ENCODE measurements at regions not wholly inside any gene's neighbourhood (a gene's known extent, or its start where the extent isn't known, plus 50 kb on each side); places are given as distances from the start of the nearest gene placed in this dataset.

DNA sequence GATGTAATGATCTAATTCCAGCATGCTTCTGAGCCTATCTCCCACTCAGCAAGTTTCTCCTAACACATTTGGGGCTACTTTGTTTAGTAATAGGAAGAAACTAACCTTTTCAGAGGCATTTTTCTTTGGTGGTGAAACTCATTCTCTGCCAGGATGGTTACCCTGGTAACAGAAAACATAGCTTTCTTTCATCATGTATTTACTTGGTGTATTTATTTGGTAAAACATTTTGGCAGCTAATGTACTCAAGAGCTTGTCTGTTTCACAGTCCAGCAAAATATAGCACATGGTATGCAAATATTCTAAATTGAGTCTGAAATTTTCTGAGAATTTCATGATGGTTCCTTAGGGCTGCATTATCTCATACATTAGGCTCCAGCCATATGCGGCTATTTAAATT is 100.0 kb downstream of the SLC35B3 start:
- TF ChIP-seq, protein P1, sequence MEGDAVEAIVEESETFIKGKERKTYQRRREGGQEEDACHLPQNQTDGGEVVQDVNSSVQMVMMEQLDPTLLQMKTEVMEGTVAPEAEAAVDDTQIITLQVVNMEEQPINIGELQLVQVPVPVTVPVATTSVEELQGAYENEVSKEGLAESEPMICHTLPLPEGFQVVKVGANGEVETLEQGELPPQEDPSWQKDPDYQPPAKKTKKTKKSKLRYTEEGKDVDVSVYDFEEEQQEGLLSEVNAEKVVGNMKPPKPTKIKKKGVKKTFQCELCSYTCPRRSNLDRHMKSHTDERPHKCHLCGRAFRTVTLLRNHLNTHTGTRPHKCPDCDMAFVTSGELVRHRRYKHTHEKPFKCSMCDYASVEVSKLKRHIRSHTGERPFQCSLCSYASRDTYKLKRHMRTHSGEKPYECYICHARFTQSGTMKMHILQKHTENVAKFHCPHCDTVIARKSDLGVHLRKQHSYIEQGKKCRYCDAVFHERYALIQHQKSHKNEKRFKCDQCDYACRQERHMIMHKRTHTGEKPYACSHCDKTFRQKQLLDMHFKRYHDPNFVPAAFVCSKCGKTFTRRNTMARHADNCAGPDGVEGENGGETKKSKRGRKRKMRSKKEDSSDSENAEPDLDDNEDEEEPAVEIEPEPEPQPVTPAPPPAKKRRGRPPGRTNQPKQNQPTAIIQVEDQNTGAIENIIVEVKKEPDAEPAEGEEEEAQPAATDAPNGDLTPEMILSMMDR (IDR thresholded peaks at IDR 0.05): no peak
- TF ChIP-seq ZFX (IDR thresholded peaks at IDR 0.05; ENCODE audit: borderline replicate concordance): no peak

Data from 22Rv1 (cell line).